DMS114 treated with DMSO at 0.1 percent for 48 hours (cell line): ENCODE measurements at regions not wholly inside any gene's neighbourhood (a gene's known extent, or its start where the extent isn't known, plus 50 kb on each side); places are given as distances from the start of the nearest gene placed in this dataset.
A peak's percentile ranks its signal among the peaks of the same experiment; 100 is the strongest.

Experiments
- DNase-seq: peaks from one replicate; lab custom pipeline; 2025; ENCODE audit not compliant: unreplicated experiment; lab: John Stamatoyannopoulos, UW

GRCh38 chr6:8574749-8575468 is 139.6 kb upstream of the SLC35B3 start:
- DNase-seq, result no peak

- DNase-seq, result no peak
These were observed 139.0 kb upstream of the SLC35B3 start for GRCh38 chr6:8574311-8574710.

GRCh38 chr6:8570256-8570920 is 135.0 kb upstream of the SLC35B3 start:
- no peak for DNase-seq

GRCh38 chr6:8562125-8562524 is 126.8 kb upstream of the SLC35B3 start:
- DNase-seq, result no peak

GRCh38 chr6:8558953-8559352 is 123.6 kb upstream of the SLC35B3 start:
- no peak for DNase-seq

GRCh38 chr6:8557014-8557748 is 121.8 kb upstream of the SLC35B3 start:
- DNase-seq, result no peak

- DNase-seq, result no peak
These were observed 121.1 kb upstream of the SLC35B3 start for GRCh38 chr6:8556370-8557013.

GRCh38 chr6:8551993-8552392 is 116.6 kb upstream of the SLC35B3 start:
- no peak for DNase-seq

GRCh38 chr6:8551386-8551785 is 116.0 kb upstream of the SLC35B3 start:
- no peak for DNase-seq

GRCh38 chr6:8549074-8549790 is 113.9 kb upstream of the SLC35B3 start:
- no peak for DNase-seq

GRCh38 chr6:8546496-8546895 is 111.2 kb upstream of the SLC35B3 start:
- DNase-seq, result no peak

- DNase-seq, result no peak
These were observed 110.0 kb upstream of the SLC35B3 start for GRCh38 chr6:8545336-8545735.

GRCh38 chr6:8543714-8544113 is 108.4 kb upstream of the SLC35B3 start:
- no peak for DNase-seq

GRCh38 chr6:8539453-8539852 is 104.1 kb upstream of the SLC35B3 start:
- peak; percentile 35 for DNase-seq

- no peak for DNase-seq
These were observed 100.8 kb upstream of the SLC35B3 start for GRCh38 chr6:8536122-8536521.

GRCh38 chr6:8535519-8535918 is 100.2 kb upstream of the SLC35B3 start:
- no peak for DNase-seq

- DNase-seq, result no peak
These were observed 95.6 kb upstream of the SLC35B3 start for GRCh38 chr6:8530785-8531435.

GRCh38 chr6:8529250-8529649 is 93.9 kb upstream of the SLC35B3 start:
- DNase-seq, result no peak

- DNase-seq, result no peak
These were observed 92.5 kb upstream of the SLC35B3 start for GRCh38 chr6:8527818-8528217.

GRCh38 chr6:8526624-8527023 is 91.3 kb upstream of the SLC35B3 start:
- DNase-seq, result no peak
